Activated CD4-positive, alpha-beta T cell treated with anti-CD3 and anti-CD28 coated beads, Interleukin-2, amount 10 ng/mL, durations not matched to agents 24 days and 14 days (primary cell): ENCODE measurements at regions not wholly inside any gene's neighbourhood (a gene's known extent, or its start where the extent isn't known, plus 50 kb on each side); places are given as distances from the start of the nearest gene placed in this dataset.

Source experiments
- DNase-seq: peaks from one replicate; pipeline ENCODE4 v3.0.0; 2022
- H3K27ac Mint-ChIP-seq: one replicate; pipeline ENCODE4 v1.8.0; 2022; ENCODE audit warnings: mild to moderate bottlenecking, mixed read lengths
- H3K27me3 Mint-ChIP-seq: one replicate; pipeline ENCODE4 v1.8.0; 2022; ENCODE audit warnings: mixed read lengths
- H3K36me3 Mint-ChIP-seq: one replicate; pipeline ENCODE4 v1.8.0; 2022; ENCODE audit warnings: low read depth, mild to moderate bottlenecking, mixed read lengths
- H3K4me1 Mint-ChIP-seq: one replicate; pipeline ENCODE4 v1.8.0; 2021; ENCODE audit warnings: mixed read lengths
- H3K4me3 Mint-ChIP-seq: one replicate; pipeline ENCODE4 v1.8.0; 2022; ENCODE audit warnings: mild to moderate bottlenecking, moderate library complexity, mixed read lengths
- H3K9me3 Mint-ChIP-seq: one replicate; pipeline ENCODE4 v1.8.0; 2021; ENCODE audit warnings: mixed read lengths
- intact Hi-C: fragments of 100-400 bp; cut with micrococcal nuclease; formaldehyde crosslinking; loops from one replicate; pipeline ENCODE4 v1.15.1; 2023

DNA sequence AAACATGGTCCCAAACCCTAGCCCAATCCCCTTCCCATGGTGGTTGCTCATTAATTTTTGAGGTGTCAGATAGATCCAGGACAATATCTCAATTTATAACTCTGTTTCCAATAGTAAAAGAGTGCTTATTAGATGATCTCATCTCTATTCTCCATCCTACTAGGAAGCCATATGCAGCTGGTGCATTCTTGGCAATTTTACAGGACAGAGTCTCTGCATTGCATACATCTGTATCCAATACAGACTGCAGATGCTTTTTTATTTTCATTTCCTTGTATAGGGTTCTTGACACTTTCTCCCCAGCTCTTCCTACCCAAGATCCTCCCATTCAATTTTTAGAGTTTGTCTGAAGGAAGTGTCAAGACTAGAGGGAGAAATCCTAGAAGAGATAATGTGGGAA, 194.8 kb upstream of the DPH6 start:
- H3K27me3 Mint-ChIP-seq, result no peaks in the 10 kb centered on the region
- peaks cover 3% of the 10 kb centered on the region for H3K9me3 Mint-ChIP-seq
- no peak for DNase-seq
- H3K4me3 Mint-ChIP-seq, result no peak overlapping the region
- intact Hi-C loops, result no loop called here
- H3K36me3 Mint-ChIP-seq, result no peaks in the 10 kb centered on the region
- no peaks in the 10 kb centered on the region for H3K4me1 Mint-ChIP-seq
- no peak overlapping the region for H3K27ac Mint-ChIP-seq

DNA sequence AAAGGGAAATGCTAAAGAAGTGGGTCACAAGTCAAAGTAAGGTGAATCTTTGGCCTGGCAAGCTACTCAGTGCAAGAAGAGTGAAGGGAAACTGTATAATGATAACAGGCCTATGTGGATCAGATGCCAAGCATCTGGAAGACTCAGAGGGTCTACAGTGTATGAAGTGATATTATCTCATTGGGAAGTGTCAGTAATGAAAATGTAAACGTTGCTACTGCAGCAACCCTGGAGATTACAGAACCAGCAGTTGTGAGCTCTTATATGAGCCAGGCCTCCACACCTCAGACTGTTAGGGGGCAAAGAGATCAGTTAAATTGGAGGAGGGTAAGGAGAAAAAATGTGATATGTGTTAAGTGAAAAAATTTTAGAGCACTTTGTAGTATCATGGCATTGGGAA, 195.4 kb upstream of the DPH6 start:
- H3K4me1 Mint-ChIP-seq, result no peaks in the 10 kb centered on the region
- intact Hi-C loops, result no loop called here
- no peaks in the 10 kb centered on the region for H3K27me3 Mint-ChIP-seq
- peaks cover 3% of the 10 kb centered on the region for H3K9me3 Mint-ChIP-seq
- H3K27ac Mint-ChIP-seq, result no peak overlapping the region
- no peaks in the 10 kb centered on the region for H3K36me3 Mint-ChIP-seq
- H3K4me3 Mint-ChIP-seq, result no peak overlapping the region
- DNase-seq, result no peak

DNA sequence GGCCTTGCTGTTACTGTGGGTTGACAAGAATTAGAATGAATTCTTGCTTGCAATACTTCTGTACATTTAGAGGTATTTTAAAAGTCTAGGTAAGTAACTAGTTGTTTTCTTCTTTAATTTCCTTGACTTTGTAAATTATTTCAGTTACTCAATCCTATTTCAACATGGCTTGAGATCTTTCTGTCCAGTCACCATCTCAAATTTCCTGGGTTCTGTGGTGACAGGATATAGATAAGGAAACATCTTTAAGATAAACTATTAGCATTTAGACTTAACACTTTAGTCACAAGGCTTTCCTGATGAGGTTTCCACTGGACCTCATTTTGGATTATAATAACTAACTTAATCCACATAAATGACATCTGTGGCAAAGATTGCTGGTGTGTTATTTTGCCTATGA, 195.9 kb upstream of the DPH6 start:
- H3K4me1 Mint-ChIP-seq, result no peaks in the 10 kb centered on the region
- DNase-seq, result no peak
- no peak overlapping the region for H3K4me3 Mint-ChIP-seq
- H3K36me3 Mint-ChIP-seq, result no peaks in the 10 kb centered on the region
- no peaks in the 10 kb centered on the region for H3K27me3 Mint-ChIP-seq
- peaks cover 3% of the 10 kb centered on the region for H3K9me3 Mint-ChIP-seq
- intact Hi-C loops, result no loop called here
- no peak overlapping the region for H3K27ac Mint-ChIP-seq

DNA sequence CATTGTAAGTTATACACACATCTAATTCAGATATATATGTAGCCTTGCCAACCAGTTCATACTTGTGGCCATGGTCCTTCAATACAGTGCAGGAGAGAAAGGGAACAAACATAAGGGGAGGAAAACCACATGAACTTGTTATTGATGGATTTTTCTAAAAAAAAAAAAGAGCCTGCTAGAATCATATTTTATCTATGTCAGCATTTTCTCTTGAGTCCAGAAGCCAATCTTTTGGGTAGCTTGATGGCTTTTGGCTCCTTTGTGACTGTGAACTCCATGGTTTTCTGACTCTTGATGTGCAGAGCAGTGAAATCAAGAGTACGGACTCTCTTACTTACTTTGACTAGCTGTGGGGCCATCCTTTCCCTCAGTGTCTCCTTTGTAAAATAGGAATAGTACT, 197.4 kb upstream of the DPH6 start:
- H3K27ac Mint-ChIP-seq, result no peak overlapping the region
- no peaks in the 10 kb centered on the region for H3K27me3 Mint-ChIP-seq
- DNase-seq, result no peak
- no peaks in the 10 kb centered on the region for H3K36me3 Mint-ChIP-seq
- intact Hi-C loops, result no loop called here
- no peaks in the 10 kb centered on the region for H3K4me1 Mint-ChIP-seq
- H3K9me3 Mint-ChIP-seq, result peaks cover 3% of the 10 kb centered on the region
- H3K4me3 Mint-ChIP-seq, result no peak overlapping the region

DNA sequence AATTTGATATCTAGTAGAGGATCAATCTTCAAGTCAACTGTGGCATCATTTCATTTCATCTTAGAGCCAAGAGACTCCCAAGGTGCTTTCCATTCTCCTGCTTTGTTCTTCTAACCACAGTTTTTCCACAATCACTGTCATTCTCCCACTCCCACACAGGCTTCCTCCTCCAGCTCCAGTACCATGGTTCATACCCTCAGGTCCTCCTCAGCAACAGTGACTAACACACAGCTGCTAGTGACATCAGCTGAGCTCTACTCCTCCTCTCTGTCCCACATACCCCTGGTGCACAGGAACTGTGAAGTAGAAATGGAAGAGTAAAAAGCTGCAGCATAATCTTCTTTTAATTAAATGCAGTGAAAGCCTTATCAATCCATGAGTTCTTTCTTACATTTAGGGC, 200.2 kb upstream of the DPH6 start:
- Mint-ChIP-seq H3K4me1 (no peaks in the 10 kb centered on the region), H3K27me3 (no peaks in the 10 kb centered on the region), H3K36me3 (no peaks in the 10 kb centered on the region), H3K9me3 (peaks cover 3% of the 10 kb centered on the region), H3K27ac (no peak overlapping the region), H3K4me3 (no peak overlapping the region)
- intact Hi-C loops, result no loop called here
- DNase-seq, result no peak

DNA sequence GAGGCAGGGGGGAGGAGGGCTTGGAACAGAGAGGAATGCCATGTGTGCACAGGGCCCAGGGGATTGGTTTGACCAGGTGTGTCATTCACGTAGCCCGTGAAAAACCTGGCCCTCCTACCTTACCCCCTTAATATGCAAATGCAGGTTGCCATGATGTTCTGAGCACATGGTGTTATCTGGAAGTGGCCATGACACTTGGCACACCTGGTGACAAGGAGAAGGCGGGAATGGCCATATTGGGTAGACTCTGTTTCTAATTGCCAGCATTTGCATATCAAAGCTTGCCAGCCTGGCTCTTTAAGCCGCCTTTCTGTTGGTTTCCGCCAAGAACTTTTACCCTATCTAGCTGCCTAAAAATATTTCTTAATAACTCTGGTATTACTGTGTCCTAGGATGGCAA, 202.1 kb upstream of the DPH6 start:
- intact Hi-C loops, result no loop called here
- Mint-ChIP-seq H3K4me1 (no peaks in the 10 kb centered on the region), H3K4me3 (no peak overlapping the region), H3K27ac (no peak overlapping the region), H3K36me3 (no peaks in the 10 kb centered on the region), H3K27me3 (no peaks in the 10 kb centered on the region), H3K9me3 (peaks cover 1% of the 10 kb centered on the region)
- no peak for DNase-seq

DNA sequence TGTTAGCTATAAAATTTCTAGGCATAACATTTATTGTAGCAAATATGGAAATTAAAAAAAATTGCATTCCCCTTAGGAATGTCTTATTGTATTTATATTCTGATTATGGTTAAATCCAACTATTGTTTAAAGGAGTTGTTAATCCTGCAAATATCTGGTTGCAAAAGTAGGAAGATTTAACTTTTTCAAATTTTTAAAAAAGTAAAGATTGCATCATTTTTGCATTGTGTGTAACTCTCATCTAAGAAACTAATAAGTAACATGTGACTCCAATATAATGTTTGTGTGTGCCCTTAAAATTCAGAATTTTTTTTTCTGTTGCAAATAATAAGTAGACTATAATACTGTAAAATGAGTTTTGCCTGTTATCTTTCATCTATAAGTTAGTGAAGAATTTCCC, 204.1 kb upstream of the DPH6 start:
- DNase-seq, result no peak
- no peaks in the 10 kb centered on the region for H3K9me3 Mint-ChIP-seq
- H3K4me1 Mint-ChIP-seq, result no peaks in the 10 kb centered on the region
- no peaks in the 10 kb centered on the region for H3K27me3 Mint-ChIP-seq
- H3K36me3 Mint-ChIP-seq, result no peaks in the 10 kb centered on the region
- intact Hi-C loops, result loop anchor here (10.0 kb wide), 1 partner anchor 1385 kb away; no protein-coding TSS in a partner anchor
- H3K4me3 Mint-ChIP-seq, result no peak overlapping the region
- no peak overlapping the region for H3K27ac Mint-ChIP-seq

DNA sequence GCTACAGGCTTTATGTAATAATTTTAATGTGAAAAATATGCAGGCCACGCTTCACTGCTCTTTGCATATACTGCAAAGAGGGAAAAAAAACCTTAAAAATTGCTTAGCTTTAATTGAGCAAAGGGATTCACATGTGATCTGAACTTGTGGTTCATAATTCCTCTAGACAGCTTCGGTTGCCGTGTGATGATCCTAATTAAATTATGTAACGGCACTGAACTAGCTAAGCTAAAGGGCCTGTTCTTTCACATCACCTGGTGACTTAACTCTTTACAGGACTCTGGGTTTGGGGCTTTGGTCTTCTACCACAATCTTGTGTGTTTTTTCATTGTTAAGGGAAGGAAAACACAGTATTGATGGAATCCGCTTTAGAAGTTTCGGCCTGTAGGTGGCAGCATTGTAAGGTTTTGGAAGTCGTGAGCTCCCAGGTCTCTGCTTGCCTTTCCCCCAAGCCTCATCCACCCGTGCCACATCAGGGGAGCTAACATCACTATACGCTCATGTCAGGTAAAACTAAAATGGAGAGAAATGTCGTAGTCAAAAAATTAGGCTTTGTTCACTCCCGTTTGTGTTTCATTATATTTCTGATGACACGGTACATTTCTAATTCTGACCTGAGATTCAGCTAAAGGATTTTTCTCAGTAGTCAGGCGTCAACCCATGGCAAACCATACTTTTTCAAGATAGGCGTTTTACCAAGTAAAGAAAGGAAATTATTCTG, 205.6 kb upstream of the DPH6 start:
- peak; percentile 80 for DNase-seq
- H3K27me3 Mint-ChIP-seq, result no peaks in the 10 kb centered on the region
- H3K36me3 Mint-ChIP-seq, result no peaks in the 10 kb centered on the region
- no peak overlapping the region for H3K27ac Mint-ChIP-seq
- H3K4me1 Mint-ChIP-seq, result no peaks in the 10 kb centered on the region
- H3K4me3 Mint-ChIP-seq, result no peak overlapping the region
- H3K9me3 Mint-ChIP-seq, result no peaks in the 10 kb centered on the region
- intact Hi-C loops, result loop anchor here (10.0 kb wide), 1 partner anchor 1383 kb away; no protein-coding TSS in a partner anchor

DNA sequence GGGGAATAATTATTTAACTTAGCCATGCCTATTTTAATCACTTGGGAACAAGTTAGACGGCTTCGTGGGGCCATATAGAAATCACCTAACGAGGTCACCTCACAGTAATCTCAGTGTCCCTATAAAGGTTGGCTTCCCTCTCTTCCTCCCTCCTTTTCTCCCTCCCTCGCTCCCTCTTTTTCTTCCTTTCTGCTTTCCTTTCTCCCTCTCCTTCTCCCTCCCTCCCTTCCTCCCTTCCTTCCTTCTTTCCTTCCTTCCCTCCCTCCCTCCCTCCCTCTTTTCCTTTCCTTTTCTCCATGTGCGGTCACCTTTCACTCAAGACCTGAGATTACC, 206.1 kb upstream of the DPH6 start:
- H3K9me3 Mint-ChIP-seq, result no peaks in the 10 kb centered on the region
- no peak overlapping the region for H3K4me3 Mint-ChIP-seq
- H3K27ac Mint-ChIP-seq, result no peak overlapping the region
- intact Hi-C loops, result loop anchor here (10.0 kb wide), 1 partner anchor 1383 kb away; no protein-coding TSS in a partner anchor
- no peak for DNase-seq
- no peaks in the 10 kb centered on the region for H3K4me1 Mint-ChIP-seq
- H3K27me3 Mint-ChIP-seq, result no peaks in the 10 kb centered on the region
- no peaks in the 10 kb centered on the region for H3K36me3 Mint-ChIP-seq

DNA sequence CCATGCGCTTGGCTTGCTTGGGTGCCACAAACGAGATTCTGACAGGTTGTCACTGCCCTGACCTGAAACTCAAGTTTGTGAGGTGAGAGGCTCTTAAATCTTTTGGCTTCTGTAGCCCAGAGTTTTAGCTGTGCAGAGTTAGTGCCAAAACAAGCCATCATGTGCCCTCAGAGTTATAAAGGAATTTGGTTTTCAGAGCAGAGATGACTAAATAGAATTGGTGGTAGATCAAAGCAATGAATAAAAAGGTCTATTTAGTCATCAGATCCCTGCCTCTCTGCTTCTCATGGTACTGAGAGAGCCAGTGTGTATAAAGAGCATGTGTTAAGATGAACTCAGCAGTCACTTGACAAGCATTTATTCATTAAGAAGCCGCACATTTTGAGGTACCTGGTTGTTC, 207.5 kb upstream of the DPH6 start:
- Mint-ChIP-seq H3K36me3 (no peaks in the 10 kb centered on the region), H3K27me3 (peaks cover 4% of the 10 kb centered on the region), H3K27ac (no peak overlapping the region), H3K4me1 (no peaks in the 10 kb centered on the region), H3K9me3 (no peaks in the 10 kb centered on the region), H3K4me3 (no peak overlapping the region)
- intact Hi-C loops, result loop anchor here (10.0 kb wide), 1 partner anchor 1381 kb away; no protein-coding TSS in a partner anchor
- no peak for DNase-seq

DNA sequence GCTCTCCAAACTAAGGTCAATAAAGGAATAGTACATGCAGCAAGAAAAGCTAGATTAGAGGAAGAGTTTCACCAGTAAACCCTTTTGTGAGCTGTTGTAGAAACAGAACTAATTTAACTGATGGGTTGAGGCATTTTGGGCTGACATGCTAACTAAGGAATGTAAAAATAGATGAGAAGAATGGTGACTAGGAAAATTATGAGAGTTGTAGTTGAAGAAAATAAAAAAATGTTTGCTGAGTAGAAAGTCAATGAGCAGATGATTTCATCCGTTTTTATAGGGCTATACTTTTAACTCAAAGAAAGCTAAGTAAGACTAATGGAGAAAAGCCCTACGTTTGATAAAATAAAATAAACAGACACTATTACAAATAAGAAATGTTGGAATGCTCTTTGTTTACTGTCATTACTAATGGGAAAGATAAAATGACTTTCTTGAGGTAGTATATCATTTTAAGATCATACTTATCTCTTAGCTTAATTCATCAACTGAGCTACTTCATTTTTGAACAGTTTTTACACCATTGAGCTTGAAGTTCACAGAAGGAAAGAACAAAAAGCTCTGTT, 209.4 kb upstream of the DPH6 start:
- no peak for DNase-seq
- Mint-ChIP-seq H3K9me3 (no peaks in the 10 kb centered on the region), H3K27ac (no peak overlapping the region), H3K4me1 (no peaks in the 10 kb centered on the region), H3K36me3 (no peaks in the 10 kb centered on the region), H3K4me3 (no peak overlapping the region), H3K27me3 (peaks cover 4% of the 10 kb centered on the region)
- intact Hi-C loops, result loop anchor here (10.0 kb wide), 1 partner anchor 1379 kb away; no protein-coding TSS in a partner anchor

DNA sequence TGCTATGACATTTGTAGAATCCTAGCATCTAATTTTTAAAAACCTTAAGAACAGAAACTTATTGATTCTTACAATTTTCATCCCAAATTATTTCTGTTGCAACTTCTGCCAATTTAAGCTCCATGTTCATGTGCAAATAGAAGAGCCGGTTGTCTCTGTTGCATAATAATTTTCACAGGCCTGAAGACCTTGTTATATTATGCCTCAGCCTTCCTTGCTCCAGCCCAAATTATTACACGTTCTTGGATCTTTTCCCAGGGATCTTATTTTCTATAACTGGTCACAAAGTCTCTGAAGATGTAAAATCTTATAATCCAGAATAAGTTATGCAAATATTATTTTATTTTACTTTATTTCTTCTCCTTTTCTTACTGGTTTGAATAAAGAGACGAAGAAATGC, 210.7 kb upstream of the DPH6 start:
- Mint-ChIP-seq H3K36me3 (no peaks in the 10 kb centered on the region), H3K9me3 (no peaks in the 10 kb centered on the region), H3K27ac (no peak overlapping the region), H3K4me1 (no peaks in the 10 kb centered on the region), H3K27me3 (peaks cover 6% of the 10 kb centered on the region), H3K4me3 (no peak overlapping the region)
- no peak for DNase-seq
- intact Hi-C loops, result loop anchor here (10.0 kb wide), 1 partner anchor 1378 kb away; no protein-coding TSS in a partner anchor

DNA sequence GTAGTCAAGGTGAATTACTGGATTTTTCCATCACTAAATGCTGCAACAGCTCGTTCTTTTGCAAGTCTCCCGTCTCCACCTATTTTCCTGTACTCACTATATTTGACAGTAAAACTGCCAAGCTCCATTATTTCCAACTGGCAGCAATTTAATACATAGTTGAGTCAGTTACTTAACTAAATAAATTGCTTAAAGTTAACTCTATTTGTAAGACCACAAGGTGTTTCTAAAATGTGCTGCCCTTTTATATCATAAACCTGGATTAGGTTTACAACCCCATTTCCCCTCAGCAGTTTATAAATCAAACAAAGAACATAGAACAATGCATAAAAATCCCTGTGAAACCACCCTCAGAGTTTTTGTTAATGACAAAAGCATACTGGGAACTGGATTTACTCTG, 211.4 kb upstream of the DPH6 start:
- intact Hi-C loops, result loop anchor here (10.0 kb wide), 1 partner anchor 1377 kb away; no protein-coding TSS in a partner anchor
- no peaks in the 10 kb centered on the region for H3K4me1 Mint-ChIP-seq
- DNase-seq, result no peak
- no peak overlapping the region for H3K27ac Mint-ChIP-seq
- no peaks in the 10 kb centered on the region for H3K36me3 Mint-ChIP-seq
- no peak overlapping the region for H3K4me3 Mint-ChIP-seq
- no peaks in the 10 kb centered on the region for H3K9me3 Mint-ChIP-seq
- peaks cover 6% of the 10 kb centered on the region for H3K27me3 Mint-ChIP-seq

DNA sequence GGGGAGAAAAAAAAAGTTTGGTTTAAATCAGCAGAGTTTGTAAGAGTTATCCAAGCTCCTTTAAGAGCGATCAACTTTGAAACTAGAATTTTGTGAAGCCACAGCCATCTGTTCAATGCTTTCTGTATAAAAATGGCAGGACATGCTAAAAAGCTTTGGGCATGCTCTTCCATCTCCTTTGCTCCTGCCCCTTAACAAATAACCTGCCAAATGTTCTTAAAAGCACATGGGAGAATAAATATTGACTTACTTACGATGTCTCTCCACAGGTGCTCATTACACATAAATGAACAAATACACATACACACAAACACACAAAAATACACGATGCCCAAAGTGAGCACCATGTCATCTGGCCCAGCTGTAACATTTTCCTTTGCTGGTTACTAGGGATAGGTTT, 211.8 kb upstream of the DPH6 start:
- Mint-ChIP-seq H3K27me3 (peaks cover 6% of the 10 kb centered on the region), H3K9me3 (no peaks in the 10 kb centered on the region), H3K4me1 (no peaks in the 10 kb centered on the region), H3K4me3 (no peak overlapping the region), H3K27ac (no peak overlapping the region), H3K36me3 (no peaks in the 10 kb centered on the region)
- intact Hi-C loops, result loop anchor here (10.0 kb wide), 1 partner anchor 1377 kb away; no protein-coding TSS in a partner anchor
- DNase-seq, result no peak
